HCT116 (cell line): ENCODE measurements at regions not wholly inside any gene's neighbourhood (a gene's known extent, or its start where the extent isn't known, plus 50 kb on each side); places are given as distances from the start of the nearest gene placed in this dataset.

ENCODE experiments used
- CEBPB ChIP-seq: IDR thresholded peaks from 2 replicates; pipeline ENCODE4 v1.6.1; 2012; ENCODE audit warnings: low read depth
- EZH2phosphoT487 ChIP-seq: fragments of 200-600 bp; IDR thresholded peaks from 2 replicates; pipeline ENCODE4 v1.6.1; 2018; ENCODE audit warnings: antibody characterized with exemption, borderline replicate concordance
- JUND ChIP-seq: IDR thresholded peaks from 2 replicates; pipeline ENCODE4 v1.6.1; 2012
- POLR2A ChIP-seq: IDR thresholded peaks from 2 replicates; pipeline ENCODE4 v1.7.0; 2011; ENCODE audit warnings: borderline replicate concordance; ENCODE audit not compliant: insufficient read depth, insufficient read length; ENCODE audit errors: extremely low read depth
- POLR2AphosphoS5 ChIP-seq: IDR thresholded peaks from 2 replicates; pipeline ENCODE4 v1.6.1; 2011; ENCODE audit warnings: mild to moderate bottlenecking, low read depth, low read length, moderate library complexity
- RAD21 ChIP-seq: IDR thresholded peaks from 2 replicates; pipeline ENCODE4 v1.6.1; 2012; ENCODE audit warnings: low read depth, mild to moderate bottlenecking
- TCF7L2 ChIP-seq: IDR thresholded peaks from 2 replicates; pipeline ENCODE4 v1.7.0; 2011; ENCODE audit warnings: borderline replicate concordance, inconsistent platforms; ENCODE audit not compliant: insufficient read depth, insufficient read length; ENCODE audit errors: extremely low read depth
- YY1 ChIP-seq: IDR thresholded peaks from 2 replicates; pipeline ENCODE4 v1.6.1; 2011; ENCODE audit warnings: low read length, low read depth, moderate library complexity, mild to moderate bottlenecking; ENCODE audit not compliant: insufficient replicate concordance; ENCODE audit errors: extremely low read depth
- ZFX ChIP-seq: fragments of 450-650 bp; IDR thresholded peaks from 2 replicates; pipeline ENCODE4 v1.6.1; 2017
- ZNF274 ChIP-seq: fragments of 200-500 bp; sonication (Bioruptor generic); IDR thresholded peaks from 2 replicates; pipeline ENCODE4 v1.6.1; 2014; ENCODE audit warnings: mild to moderate bottlenecking, low read depth, low read length, inconsistent platforms
- TF ChIP-seq, protein P1 (sequence below), 3 experiments: fragments of 200-600 bp in 1 of 3; sonication (generic) in 1 of 3; IDR thresholded peaks in 2 of 3; conservative IDR thresholded peaks in 1 of 3; 2 replicates each; pipeline ENCODE4 v1.5.1; 2012 to 2017; ENCODE audit warnings: low read depth in 2 of 3, low read length in 2 of 3, antibody characterized with exemption in 1 of 3, borderline replicate concordance in 1 of 3, control low read depth in 1 of 3, mild to moderate bottlenecking in 1 of 3, mixed read lengths in 1 of 3, mixed run types in 1 of 3, moderate library complexity in 1 of 3; ENCODE audit not compliant: insufficient read depth in 1 of 3
- TF ChIP-seq, protein P2 (sequence below): IDR thresholded peaks from 2 replicates; pipeline ENCODE4 v1.6.1; 2012; ENCODE audit warnings: low read depth

- TF ChIP-seq POLR2A, result no peak
- TF ChIP-seq EZH2phosphoT487, result no peak
- TF ChIP-seq, protein P1, sequence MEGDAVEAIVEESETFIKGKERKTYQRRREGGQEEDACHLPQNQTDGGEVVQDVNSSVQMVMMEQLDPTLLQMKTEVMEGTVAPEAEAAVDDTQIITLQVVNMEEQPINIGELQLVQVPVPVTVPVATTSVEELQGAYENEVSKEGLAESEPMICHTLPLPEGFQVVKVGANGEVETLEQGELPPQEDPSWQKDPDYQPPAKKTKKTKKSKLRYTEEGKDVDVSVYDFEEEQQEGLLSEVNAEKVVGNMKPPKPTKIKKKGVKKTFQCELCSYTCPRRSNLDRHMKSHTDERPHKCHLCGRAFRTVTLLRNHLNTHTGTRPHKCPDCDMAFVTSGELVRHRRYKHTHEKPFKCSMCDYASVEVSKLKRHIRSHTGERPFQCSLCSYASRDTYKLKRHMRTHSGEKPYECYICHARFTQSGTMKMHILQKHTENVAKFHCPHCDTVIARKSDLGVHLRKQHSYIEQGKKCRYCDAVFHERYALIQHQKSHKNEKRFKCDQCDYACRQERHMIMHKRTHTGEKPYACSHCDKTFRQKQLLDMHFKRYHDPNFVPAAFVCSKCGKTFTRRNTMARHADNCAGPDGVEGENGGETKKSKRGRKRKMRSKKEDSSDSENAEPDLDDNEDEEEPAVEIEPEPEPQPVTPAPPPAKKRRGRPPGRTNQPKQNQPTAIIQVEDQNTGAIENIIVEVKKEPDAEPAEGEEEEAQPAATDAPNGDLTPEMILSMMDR (IDR thresholded peaks at IDR 0.05 in 2 of 3, conservative IDR thresholded peaks at IDR 0.05 in 1 of 3; ENCODE audit: borderline replicate concordance in 1 of 3, insufficient read depth in 1 of 3, low read depth in 2 of 3, low read length in 2 of 3), result no peak
- TF ChIP-seq YY1, result no peak
- TF ChIP-seq POLR2AphosphoS5, result no peak
- TF ChIP-seq ZNF274, result no peak
- no peak for TF ChIP-seq RAD21
- TF ChIP-seq, protein P2, sequence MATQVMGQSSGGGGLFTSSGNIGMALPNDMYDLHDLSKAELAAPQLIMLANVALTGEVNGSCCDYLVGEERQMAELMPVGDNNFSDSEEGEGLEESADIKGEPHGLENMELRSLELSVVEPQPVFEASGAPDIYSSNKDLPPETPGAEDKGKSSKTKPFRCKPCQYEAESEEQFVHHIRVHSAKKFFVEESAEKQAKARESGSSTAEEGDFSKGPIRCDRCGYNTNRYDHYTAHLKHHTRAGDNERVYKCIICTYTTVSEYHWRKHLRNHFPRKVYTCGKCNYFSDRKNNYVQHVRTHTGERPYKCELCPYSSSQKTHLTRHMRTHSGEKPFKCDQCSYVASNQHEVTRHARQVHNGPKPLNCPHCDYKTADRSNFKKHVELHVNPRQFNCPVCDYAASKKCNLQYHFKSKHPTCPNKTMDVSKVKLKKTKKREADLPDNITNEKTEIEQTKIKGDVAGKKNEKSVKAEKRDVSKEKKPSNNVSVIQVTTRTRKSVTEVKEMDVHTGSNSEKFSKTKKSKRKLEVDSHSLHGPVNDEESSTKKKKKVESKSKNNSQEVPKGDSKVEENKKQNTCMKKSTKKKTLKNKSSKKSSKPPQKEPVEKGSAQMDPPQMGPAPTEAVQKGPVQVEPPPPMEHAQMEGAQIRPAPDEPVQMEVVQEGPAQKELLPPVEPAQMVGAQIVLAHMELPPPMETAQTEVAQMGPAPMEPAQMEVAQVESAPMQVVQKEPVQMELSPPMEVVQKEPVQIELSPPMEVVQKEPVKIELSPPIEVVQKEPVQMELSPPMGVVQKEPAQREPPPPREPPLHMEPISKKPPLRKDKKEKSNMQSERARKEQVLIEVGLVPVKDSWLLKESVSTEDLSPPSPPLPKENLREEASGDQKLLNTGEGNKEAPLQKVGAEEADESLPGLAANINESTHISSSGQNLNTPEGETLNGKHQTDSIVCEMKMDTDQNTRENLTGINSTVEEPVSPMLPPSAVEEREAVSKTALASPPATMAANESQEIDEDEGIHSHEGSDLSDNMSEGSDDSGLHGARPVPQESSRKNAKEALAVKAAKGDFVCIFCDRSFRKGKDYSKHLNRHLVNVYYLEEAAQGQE, result no peak
- TF ChIP-seq CEBPB, result no peak
- TF ChIP-seq TCF7L2, result no peak
- TF ChIP-seq ZFX, result no peak
- no peak for TF ChIP-seq JUND
Measured at GRCh38 chr14:30054201-30054600, 126.6 kb upstream of the PRKD1 start.
